SK-N-SH (cell line): ENCODE measurements at regions not wholly inside any gene's neighbourhood (a gene's known extent, or its start where the extent isn't known, plus 50 kb on each side); places are given as distances from the start of the nearest gene placed in this dataset.

Experiments used
- CTCF ChIA-PET: fragments of 300-600, 350-600 bp; formaldehyde crosslinking; extraction: SDS; loops from one replicate; lab custom pipeline; 2021; lab: Yijun Ruan, JAX
- POLR2A ChIA-PET: fragments of 350-600 bp; sonication (Branson Sonifier 250); formaldehyde crosslinking; extraction: SDS; loops from one replicate; lab custom pipeline; 2020; ENCODE audit warnings: antibody characterized with exemption, inconsistent platforms; lab: Yijun Ruan, JAX
- DNase-seq: peaks from one replicate; pipeline ENCODE4 v3.0.0; 2012
- H2AFZ ChIP-seq: fragments of 200-600 bp; sonication (generic); 2 replicates; pipeline ENCODE4 v1.8.1; 2016; ENCODE audit warnings: antibody characterized with exemption, mild to moderate bottlenecking, low read depth
- H3F3A ChIP-seq: fragments of 200-600 bp; sonication (generic); replicated peaks from 2 replicates; pipeline ENCODE3; 2016; ENCODE audit warnings: antibody characterized with exemption, mild to moderate bottlenecking; ENCODE audit not compliant: insufficient read depth
- H3K27ac ChIP-seq, 2 experiments: fragments of 200-500 bp in 1 of 2; fragments of 200-600 bp in 1 of 2; sonication (Bioruptor generic) in 1 of 2; sonication (generic), shearing (Covaris generic) in 1 of 2; 2 replicates each; pipeline versions ENCODE4 v1.5.1 to v1.6.1; 2014 to 2016; ENCODE audit warnings: low read depth in 2 of 2, inconsistent platforms in 1 of 2, low read length in 1 of 2, mild to moderate bottlenecking in 1 of 2, mixed read lengths in 1 of 2
- H3K27me3 ChIP-seq: fragments of 200-600 bp; sonication (generic), shearing (Covaris generic); 2 replicates; pipeline ENCODE4 v1.6.1; 2016; ENCODE audit warnings: mixed run types; ENCODE audit not compliant: insufficient read depth
- H3K36me3 ChIP-seq, 2 experiments: fragments of 200-500 bp in 1 of 2; fragments of 200-600 bp in 1 of 2; sonication (Bioruptor generic) in 1 of 2; sonication (generic) in 1 of 2; replicated peaks in 1 of 2; 2 replicates each; pipeline versions ENCODE3 to v1.5.1; 2014 to 2016; ENCODE audit warnings: low read length in 1 of 2, mild to moderate bottlenecking in 1 of 2; ENCODE audit not compliant: insufficient read depth in 2 of 2, control insufficient read depth in 1 of 2
- H3K4me1 ChIP-seq, 2 experiments: fragments of 200-500 bp in 1 of 2; fragments of 200-600 bp in 1 of 2; sonication (Bioruptor generic) in 1 of 2; sonication (generic), shearing (Covaris generic) in 1 of 2; 2 replicates each; pipeline versions ENCODE4 v1.5.1 to v1.6.1; 2014 to 2016; ENCODE audit warnings: low read depth in 1 of 2, low read length in 1 of 2, mixed run types in 1 of 2; ENCODE audit not compliant: insufficient read depth in 2 of 2, control insufficient read depth in 1 of 2
- H3K4me2 ChIP-seq: fragments of 200-600 bp; sonication (generic), shearing (Covaris generic); 2 replicates; pipeline ENCODE4 v1.6.1; 2017; ENCODE audit warnings: mixed run types
- H3K4me3 ChIP-seq, 2 experiments: fragments of 200-500 bp in 1 of 2; fragments of 200-600 bp in 1 of 2; sonication (Bioruptor generic) in 1 of 2; sonication (generic), shearing (Covaris generic) in 1 of 2; 2 replicates each; pipeline versions ENCODE4 v1.5.1 to v1.8.1; 2014 to 2016; ENCODE audit warnings: low read depth in 2 of 2, inconsistent platforms in 1 of 2, low read length in 1 of 2, mild to moderate bottlenecking in 1 of 2, mixed read lengths in 1 of 2, moderate library complexity in 1 of 2
- H3K79me2 ChIP-seq: fragments of 200-600 bp; sonication (generic); 2 replicates; pipeline ENCODE4 v1.8.1; 2017; ENCODE audit warnings: mild to moderate bottlenecking; ENCODE audit not compliant: insufficient read depth
- H3K9ac ChIP-seq: fragments of 200-600 bp; sonication (generic); 2 replicates; pipeline ENCODE4 v1.6.1; 2017; ENCODE audit warnings: mixed run types
- H3K9me2 ChIP-seq: fragments of 200-600 bp; sonication (generic); 2 replicates; pipeline ENCODE4 v1.6.1; 2017; ENCODE audit warnings: mixed run types
- H3K9me3 ChIP-seq: fragments of 200-600 bp; sonication (generic); 2 replicates; pipeline ENCODE4 v1.6.1; 2017; ENCODE audit warnings: mixed run types, mild to moderate bottlenecking, moderate library complexity
- H4K20me1 ChIP-seq: fragments of 200-600 bp; sonication (generic); 2 replicates; pipeline ENCODE4 v1.6.1; 2017; ENCODE audit warnings: mild to moderate bottlenecking, mixed run types; ENCODE audit not compliant: insufficient read depth
- CHD2 ChIP-seq: fragments of 150-350 bp; IDR thresholded peaks from 2 replicates; pipeline ENCODE4 v1.6.1; 2018; ENCODE audit warnings: low read length; ENCODE audit not compliant: partially characterized antibody
- EZH2phosphoT487 ChIP-seq: fragments of 200-600 bp; sonication (generic); IDR thresholded peaks from 2 replicates; pipeline ENCODE4 v1.6.1; 2017; ENCODE audit warnings: low read depth, mixed run types, mild to moderate bottlenecking, antibody characterized with exemption, moderate library complexity, borderline replicate concordance
- FOXJ3 ChIP-seq: sonication (generic); formaldehyde crosslinking; IDR thresholded peaks from 2 replicates; pipeline ENCODE4 v1.5.1; 2020; ENCODE audit warnings: mild to moderate bottlenecking, missing genetic modification reagents
- GATA2 ChIP-seq: sonication (generic); formaldehyde crosslinking; IDR thresholded peaks from 2 replicates; pipeline ENCODE4 v1.5.0; 2020; ENCODE audit warnings: mild to moderate bottlenecking, missing genetic modification reagents
- NFIC ChIP-seq: IDR thresholded peaks from 2 replicates; pipeline ENCODE4 v1.4.0; 2012; ENCODE audit warnings: borderline replicate concordance
- NRF1 ChIP-seq: IDR thresholded peaks from 2 replicates; pipeline ENCODE4 v1.6.1; 2012; ENCODE audit warnings: low read depth, mild to moderate bottlenecking, low read length
- PBX3 ChIP-seq: IDR thresholded peaks from 2 replicates; pipeline ENCODE4; 2012
- POLR2AphosphoS5 ChIP-seq: IDR thresholded peaks from 2 replicates; pipeline ENCODE4 v1.6.1; 2012; ENCODE audit warnings: low read depth, low read length
- RAD21 ChIP-seq: IDR thresholded peaks from 2 replicates; pipeline ENCODE4 v1.6.1; 2012; ENCODE audit warnings: mild to moderate bottlenecking, low read length
- SIN3A ChIP-seq: IDR thresholded peaks from 2 replicates; pipeline ENCODE4 v1.6.1; 2012; ENCODE audit warnings: low read depth, mild to moderate bottlenecking, low read length, moderate library complexity, borderline replicate concordance
- SMC3 ChIP-seq: IDR thresholded peaks from 2 replicates; pipeline ENCODE4 v1.6.1; 2012; ENCODE audit warnings: low read depth, low read length, improper control_type of control experiment
- TEAD4 ChIP-seq: IDR thresholded peaks from 2 replicates; pipeline ENCODE4 v1.4.0; 2012; ENCODE audit warnings: mild to moderate bottlenecking, borderline replicate concordance; ENCODE audit not compliant: insufficient read depth
- WGBS: methylation state at CpG from one replicate; pipeline ENCODE4 v1.1.6; 2017; ENCODE audit warnings: low lambda C conversion rate; 5-methylcytosine and 5-hydroxymethylcytosine counted together
- TF ChIP-seq, protein P1 (sequence below): IDR thresholded peaks from 2 replicates; pipeline ENCODE4 v1.4.0; 2012; ENCODE audit warnings: low read depth, borderline replicate concordance
- TF ChIP-seq, protein P2 (sequence below): IDR thresholded peaks from 2 replicates; pipeline ENCODE4 v1.6.1; 2012; ENCODE audit warnings: mild to moderate bottlenecking, low read depth, low read length, moderate library complexity

DNA sequence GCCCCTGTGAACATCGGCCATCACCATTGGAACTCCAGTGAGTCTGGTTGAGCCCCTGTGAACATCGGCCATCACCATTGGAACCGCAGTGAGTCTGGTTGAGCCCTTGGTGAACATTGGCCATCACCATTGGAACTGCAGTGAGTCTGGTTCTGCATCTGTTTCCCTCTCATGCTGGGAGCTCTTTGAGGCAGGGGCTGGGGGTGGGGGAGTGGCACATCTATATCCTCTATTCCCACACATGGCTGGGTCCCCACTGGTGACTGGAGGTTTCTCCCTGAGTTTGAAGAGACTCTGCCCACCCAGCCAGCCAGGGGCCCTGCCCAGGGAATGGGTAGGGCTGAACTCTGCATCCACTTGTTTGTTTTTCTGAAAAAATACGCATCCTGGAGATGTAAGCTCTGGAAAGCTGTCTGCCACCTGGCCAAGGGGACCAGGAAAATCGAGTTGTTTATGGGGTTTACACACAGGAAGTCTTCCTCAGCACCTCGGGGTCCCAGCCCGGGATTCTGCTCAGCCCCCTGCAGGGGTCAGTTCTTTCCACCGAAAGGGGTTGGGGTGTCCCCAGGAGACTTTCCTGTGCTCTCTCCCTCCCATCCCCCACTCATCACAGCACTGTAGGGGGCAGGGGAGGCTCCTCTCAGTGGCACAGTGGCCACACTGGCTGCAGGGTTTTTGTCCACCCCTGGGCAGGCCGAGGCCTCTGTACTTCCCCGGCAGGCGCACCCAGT lies 170.5 kb upstream of the GSC start:
- no peaks in the 10 kb centered on the region for H3K27me3 ChIP-seq
- H3K9me2 ChIP-seq, result no peaks in the 10 kb centered on the region
- H3K9me3 ChIP-seq, result no peaks in the 10 kb centered on the region
- no peak overlapping the region for H3K4me2 ChIP-seq
- H4K20me1 ChIP-seq, result no peaks in the 10 kb centered on the region
- DNase-seq, result no peak
- H3K9ac ChIP-seq, result no peak overlapping the region
- H3K79me2 ChIP-seq, result no peaks in the 10 kb centered on the region
- WGBS, result 40% methylated on average over 8 of the region's 11 CpGs
- H3K4me1 ChIP-seq, result peaks cover 7 to 12% of the 10 kb centered on the region in 2 experiments; a peak in 2 of 4 replicates
- no peak overlapping the region for H3K4me3 ChIP-seq
- CTCF ChIA-PET, result no interaction called here
- H3F3A ChIP-seq, result no peaks in the 10 kb centered on the region
- H3K27ac ChIP-seq, result no peak overlapping the region
- POLR2A ChIA-PET, result no interaction called here
- TF ChIP-seq GATA2 (CRISPR knock-in tag) (no peak), CHD2 (no peak), SIN3A (no peak)
- H3K36me3 ChIP-seq, result no peaks in the 10 kb centered on the region
- no peak overlapping the region for H2AFZ ChIP-seq

DNA sequence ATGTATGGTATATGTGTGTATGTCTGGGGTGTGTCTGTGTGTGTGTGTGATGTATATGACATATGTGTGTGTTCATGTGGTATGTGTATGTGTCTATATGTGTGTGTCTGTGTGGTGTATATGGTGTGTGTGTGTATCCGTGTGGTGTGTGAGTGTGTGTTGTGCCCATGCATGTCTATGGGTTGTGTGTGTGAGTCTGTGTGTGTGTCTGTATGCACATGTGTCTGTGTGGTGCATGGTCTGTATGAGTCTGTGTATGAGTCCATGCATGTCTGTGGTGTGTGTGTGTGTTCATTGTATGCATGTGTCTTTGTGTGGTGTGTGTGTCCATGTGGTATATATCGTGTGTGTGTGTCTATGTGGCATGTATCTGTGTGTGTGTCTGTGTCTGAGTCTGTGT lies 168.1 kb upstream of the GSC start:
- H3K9ac ChIP-seq, result no peak overlapping the region
- POLR2A ChIA-PET, result no interaction called here
- H3K4me2 ChIP-seq, result no peak overlapping the region
- no peaks in the 10 kb centered on the region for H3K27me3 ChIP-seq
- no peak overlapping the region for H3K4me3 ChIP-seq
- no peak overlapping the region for H2AFZ ChIP-seq
- no peak overlapping the region for H3K27ac ChIP-seq
- H3F3A ChIP-seq, result no peaks in the 10 kb centered on the region
- DNase-seq, result no peak
- WGBS, result 67% methylated on average over 2 of the region's 2 CpGs
- CTCF ChIA-PET, result no interaction called here
- H3K4me1 ChIP-seq, result peaks cover 7 to 15% of the 10 kb centered on the region in 2 experiments; a peak in 2 of 4 replicates
- H3K36me3 ChIP-seq, result no peaks in the 10 kb centered on the region
- TF ChIP-seq FOXJ3 (CRISPR knock-in tag), result peak; percentile 8; the same call in 1 of the 2 replicates
- TF ChIP-seq NFIC, result no peak
- no peaks in the 10 kb centered on the region for H4K20me1 ChIP-seq
- H3K79me2 ChIP-seq, result no peaks in the 10 kb centered on the region
- H3K9me2 ChIP-seq, result no peaks in the 10 kb centered on the region
- no peaks in the 10 kb centered on the region for H3K9me3 ChIP-seq

GRCh38 chr14:94936901-94937685 lies 167.2 kb upstream of the GSC start:
- DNase-seq, result peak; percentile 78
- CTCF ChIA-PET, result interaction anchor here (0.6 kb wide), 2 partner anchors 495 to 1083 kb away, joined by 3 to 6 read pairs; no protein-coding TSS in a partner anchor
- H3K27ac ChIP-seq, result peak overlapping the region in 1 of 2 experiments; percentile 45; a peak in 2 of 4 replicates
- peaks cover 7 to 15% of the 10 kb centered on the region in 2 experiments; a peak in 2 of 4 replicates for H3K4me1 ChIP-seq
- no peaks in the 10 kb centered on the region for H3K27me3 ChIP-seq
- no peaks in the 10 kb centered on the region for H3K36me3 ChIP-seq
- H4K20me1 ChIP-seq, result no peaks in the 10 kb centered on the region
- no peaks in the 10 kb centered on the region for H3K79me2 ChIP-seq
- no peak overlapping the region for H2AFZ ChIP-seq
- H3K9me2 ChIP-seq, result no peaks in the 10 kb centered on the region
- no peak overlapping the region; a peak in 1 of 4 replicates for H3K4me3 ChIP-seq
- no peak overlapping the region for H3K4me2 ChIP-seq
- POLR2A ChIA-PET, result no interaction called here
- no peaks in the 10 kb centered on the region for H3F3A ChIP-seq
- H3K9me3 ChIP-seq, result no peaks in the 10 kb centered on the region
- no peak overlapping the region for H3K9ac ChIP-seq
- 61% methylated on average over 15 of the region's 24 CpGs for WGBS
- TF ChIP-seq SMC3 (no peak), POLR2AphosphoS5 (no peak), NRF1 (no peak), EZH2phosphoT487 (no peak), TEAD4 (no peak), NFIC (no peak), RAD21 (no peak), PBX3 (no peak)
- TF ChIP-seq, protein P1, sequence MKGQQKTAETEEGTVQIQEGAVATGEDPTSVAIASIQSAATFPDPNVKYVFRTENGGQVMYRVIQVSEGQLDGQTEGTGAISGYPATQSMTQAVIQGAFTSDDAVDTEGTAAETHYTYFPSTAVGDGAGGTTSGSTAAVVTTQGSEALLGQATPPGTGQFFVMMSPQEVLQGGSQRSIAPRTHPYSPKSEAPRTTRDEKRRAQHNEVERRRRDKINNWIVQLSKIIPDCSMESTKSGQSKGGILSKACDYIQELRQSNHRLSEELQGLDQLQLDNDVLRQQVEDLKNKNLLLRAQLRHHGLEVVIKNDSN, result no peak
- TF ChIP-seq, protein P2, sequence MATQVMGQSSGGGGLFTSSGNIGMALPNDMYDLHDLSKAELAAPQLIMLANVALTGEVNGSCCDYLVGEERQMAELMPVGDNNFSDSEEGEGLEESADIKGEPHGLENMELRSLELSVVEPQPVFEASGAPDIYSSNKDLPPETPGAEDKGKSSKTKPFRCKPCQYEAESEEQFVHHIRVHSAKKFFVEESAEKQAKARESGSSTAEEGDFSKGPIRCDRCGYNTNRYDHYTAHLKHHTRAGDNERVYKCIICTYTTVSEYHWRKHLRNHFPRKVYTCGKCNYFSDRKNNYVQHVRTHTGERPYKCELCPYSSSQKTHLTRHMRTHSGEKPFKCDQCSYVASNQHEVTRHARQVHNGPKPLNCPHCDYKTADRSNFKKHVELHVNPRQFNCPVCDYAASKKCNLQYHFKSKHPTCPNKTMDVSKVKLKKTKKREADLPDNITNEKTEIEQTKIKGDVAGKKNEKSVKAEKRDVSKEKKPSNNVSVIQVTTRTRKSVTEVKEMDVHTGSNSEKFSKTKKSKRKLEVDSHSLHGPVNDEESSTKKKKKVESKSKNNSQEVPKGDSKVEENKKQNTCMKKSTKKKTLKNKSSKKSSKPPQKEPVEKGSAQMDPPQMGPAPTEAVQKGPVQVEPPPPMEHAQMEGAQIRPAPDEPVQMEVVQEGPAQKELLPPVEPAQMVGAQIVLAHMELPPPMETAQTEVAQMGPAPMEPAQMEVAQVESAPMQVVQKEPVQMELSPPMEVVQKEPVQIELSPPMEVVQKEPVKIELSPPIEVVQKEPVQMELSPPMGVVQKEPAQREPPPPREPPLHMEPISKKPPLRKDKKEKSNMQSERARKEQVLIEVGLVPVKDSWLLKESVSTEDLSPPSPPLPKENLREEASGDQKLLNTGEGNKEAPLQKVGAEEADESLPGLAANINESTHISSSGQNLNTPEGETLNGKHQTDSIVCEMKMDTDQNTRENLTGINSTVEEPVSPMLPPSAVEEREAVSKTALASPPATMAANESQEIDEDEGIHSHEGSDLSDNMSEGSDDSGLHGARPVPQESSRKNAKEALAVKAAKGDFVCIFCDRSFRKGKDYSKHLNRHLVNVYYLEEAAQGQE, result no peak
